Effector memory CD8-positive, alpha-beta T cell (primary cell): ENCODE measurements at regions not wholly inside any gene's neighbourhood (a gene's known extent, or its start where the extent isn't known, plus 50 kb on each side); places are given as distances from the start of the nearest gene placed in this dataset.

Experiments
- ATAC-seq: fragments of 150-1000 bp; cut with Tn5 transposase; replicated peaks from 2 replicates; pipeline ENCODE4 v1.10.0; 2021; ENCODE audit warnings: mild to moderate bottlenecking, moderate library complexity
- DNase-seq, 3 experiments: peaks; one replicate each; pipeline ENCODE4 v3.0.0; 2021
- H3K27ac Mint-ChIP-seq, 2 donors: one replicate each; pipeline ENCODE4 v1.8.0; 2022; ENCODE audit warnings: mild to moderate bottlenecking in 2 of 2, mixed read lengths in 2 of 2, moderate library complexity in 2 of 2
- H3K27me3 Mint-ChIP-seq, 2 donors: one replicate each; pipeline ENCODE4 v1.8.0; 2022; ENCODE audit warnings: mixed read lengths in 2 of 2
- H3K36me3 Mint-ChIP-seq: one replicate; pipeline ENCODE4 v1.8.0; 2022; ENCODE audit warnings: mild to moderate bottlenecking, moderate library complexity, mixed read lengths; ENCODE audit not compliant: insufficient read depth
- H3K4me1 Mint-ChIP-seq, 2 donors: one replicate each; pipeline ENCODE4 v1.8.0; 2022; ENCODE audit warnings: low read depth in 2 of 2, mixed read lengths in 2 of 2
- H3K4me3 Mint-ChIP-seq, 2 donors: one replicate each; pipeline ENCODE4 v1.8.0; 2022; ENCODE audit warnings: mild to moderate bottlenecking in 2 of 2, mixed read lengths in 2 of 2, moderate library complexity in 2 of 2
- H3K9me3 Mint-ChIP-seq, 2 donors: one replicate each; pipeline ENCODE4 v1.8.0; 2022; ENCODE audit warnings: mixed read lengths in 2 of 2

DNA sequence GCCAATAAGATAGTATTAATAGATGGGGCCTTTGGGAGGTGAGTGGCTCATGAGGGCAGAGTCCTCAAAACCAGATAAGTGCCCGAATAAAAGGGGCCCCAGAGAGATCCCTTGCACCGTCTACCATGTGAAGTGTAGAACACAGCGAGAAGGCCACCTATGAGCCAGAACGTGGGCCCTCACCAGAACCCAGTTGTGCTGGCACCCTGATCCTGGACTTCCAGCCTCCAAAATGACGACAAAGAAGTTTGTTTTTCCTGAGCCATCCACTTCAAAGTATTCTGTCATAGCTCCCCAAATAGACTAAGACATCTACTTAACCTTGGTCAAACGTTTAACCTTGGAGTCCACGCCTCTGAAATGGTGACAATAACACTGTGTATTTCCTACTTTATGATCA, 158.1 kb downstream of the EFNB2 start:
- DNase-seq, result no peak
- Mint-ChIP-seq H3K27ac (no peak overlapping the region), H3K9me3 (no peaks in the 10 kb centered on the region), H3K4me3 (no peak overlapping the region), H3K27me3 (peaks cover 0 to 11% of the 10 kb centered on the region in 2 donors), H3K36me3 (no peaks in the 10 kb centered on the region), H3K4me1 (no peaks in the 10 kb centered on the region)
- ATAC-seq, result no peak

GRCh38 chr13:106376401-106377112, 158.9 kb downstream of the EFNB2 start:
- Mint-ChIP-seq H3K27ac (no peak overlapping the region), H3K9me3 (no peaks in the 10 kb centered on the region), H3K4me3 (no peak overlapping the region), H3K36me3 (no peaks in the 10 kb centered on the region), H3K27me3 (peaks cover 0 to 11% of the 10 kb centered on the region in 2 donors), H3K4me1 (no peaks in the 10 kb centered on the region)
- DNase-seq (no peak), ATAC-seq (no peak)

- H3K27ac Mint-ChIP-seq, result no peak overlapping the region
These were observed 160.4 kb downstream of the EFNB2 start for GRCh38 chr13:106375085-106375484.

GRCh38 chr13:106374631-106375030, 160.8 kb downstream of the EFNB2 start:
- H3K9me3 Mint-ChIP-seq, result peaks cover 0 to 2% of the 10 kb centered on the region in 2 donors
- no peaks in the 10 kb centered on the region for H3K36me3 Mint-ChIP-seq
- H3K27ac Mint-ChIP-seq, result no peak overlapping the region
- ATAC-seq, result no peak
- peaks cover 0 to 11% of the 10 kb centered on the region in 2 donors for H3K27me3 Mint-ChIP-seq
- no peak overlapping the region for H3K4me3 Mint-ChIP-seq
- no peaks in the 10 kb centered on the region for H3K4me1 Mint-ChIP-seq
- no peak for DNase-seq

More at GRCh38 chr13:106375085-106375484, 160.4 kb downstream of the EFNB2 start:
- Mint-ChIP-seq H3K27me3 (peaks cover 0 to 11% of the 10 kb centered on the region in 2 donors), H3K4me3 (no peak overlapping the region), H3K36me3 (no peaks in the 10 kb centered on the region), H3K4me1 (no peaks in the 10 kb centered on the region), H3K9me3 (peaks cover 0 to 2% of the 10 kb centered on the region in 2 donors)
- DNase-seq (no peak), ATAC-seq (no peak)

- Mint-ChIP-seq H3K4me3 (no peak overlapping the region), H3K4me1 (no peaks in the 10 kb centered on the region), H3K9me3 (peaks cover 0 to 2% of the 10 kb centered on the region in 2 donors), H3K27ac (no peak overlapping the region), H3K36me3 (no peaks in the 10 kb centered on the region), H3K27me3 (peaks cover 0 to 9% of the 10 kb centered on the region in 2 donors)
- no peak for ATAC-seq
- no peak for DNase-seq
These were observed 161.4 kb downstream of the EFNB2 start for GRCh38 chr13:106373989-106374572.

- peaks cover 0 to 2% of the 10 kb centered on the region in 2 donors for H3K27me3 Mint-ChIP-seq
- peaks cover 0 to 2% of the 10 kb centered on the region in 2 donors for H3K9me3 Mint-ChIP-seq
- H3K4me3 Mint-ChIP-seq, result no peak overlapping the region
- H3K27ac Mint-ChIP-seq, result no peak overlapping the region
- no peaks in the 10 kb centered on the region for H3K4me1 Mint-ChIP-seq
- ATAC-seq (no peak), DNase-seq (no peak)
- H3K36me3 Mint-ChIP-seq, result no peaks in the 10 kb centered on the region
These were observed 162.0 kb downstream of the EFNB2 start for GRCh38 chr13:106373304-106373988.

GRCh38 chr13:106372199-106373155, 163.0 kb downstream of the EFNB2 start:
- Mint-ChIP-seq H3K27ac (no peak overlapping the region), H3K36me3 (no peaks in the 10 kb centered on the region), H3K27me3 (no peaks in the 10 kb centered on the region), H3K4me3 (no peak overlapping the region), H3K9me3 (peaks cover 0 to 2% of the 10 kb centered on the region in 2 donors), H3K4me1 (no peaks in the 10 kb centered on the region)
- DNase-seq, result no peak
- no peak for ATAC-seq

GRCh38 chr13:106371024-106371423, 164.4 kb downstream of the EFNB2 start:
- ATAC-seq (no peak), DNase-seq (no peak)
- Mint-ChIP-seq H3K27ac (no peak overlapping the region), H3K27me3 (no peaks in the 10 kb centered on the region), H3K4me1 (no peaks in the 10 kb centered on the region), H3K9me3 (peaks cover 0 to 2% of the 10 kb centered on the region in 2 donors), H3K4me3 (no peak overlapping the region), H3K36me3 (no peaks in the 10 kb centered on the region)

GRCh38 chr13:106369858-106370257, 165.6 kb downstream of the EFNB2 start:
- no peaks in the 10 kb centered on the region for H3K27me3 Mint-ChIP-seq
- ATAC-seq (no peak), DNase-seq (no peak)
- H3K36me3 Mint-ChIP-seq, result no peaks in the 10 kb centered on the region
- peaks cover 0 to 2% of the 10 kb centered on the region in 2 donors for H3K9me3 Mint-ChIP-seq
- H3K27ac Mint-ChIP-seq, result no peak overlapping the region
- H3K4me1 Mint-ChIP-seq, result no peaks in the 10 kb centered on the region
- no peak overlapping the region for H3K4me3 Mint-ChIP-seq

GRCh38 chr13:106369091-106369490, 166.4 kb downstream of the EFNB2 start:
- no peak for ATAC-seq
- no peak for DNase-seq
- Mint-ChIP-seq H3K36me3 (no peaks in the 10 kb centered on the region), H3K27me3 (no peaks in the 10 kb centered on the region), H3K27ac (no peak overlapping the region), H3K9me3 (peaks cover 0 to 2% of the 10 kb centered on the region in 2 donors), H3K4me3 (no peak overlapping the region), H3K4me1 (no peaks in the 10 kb centered on the region)

DNA sequence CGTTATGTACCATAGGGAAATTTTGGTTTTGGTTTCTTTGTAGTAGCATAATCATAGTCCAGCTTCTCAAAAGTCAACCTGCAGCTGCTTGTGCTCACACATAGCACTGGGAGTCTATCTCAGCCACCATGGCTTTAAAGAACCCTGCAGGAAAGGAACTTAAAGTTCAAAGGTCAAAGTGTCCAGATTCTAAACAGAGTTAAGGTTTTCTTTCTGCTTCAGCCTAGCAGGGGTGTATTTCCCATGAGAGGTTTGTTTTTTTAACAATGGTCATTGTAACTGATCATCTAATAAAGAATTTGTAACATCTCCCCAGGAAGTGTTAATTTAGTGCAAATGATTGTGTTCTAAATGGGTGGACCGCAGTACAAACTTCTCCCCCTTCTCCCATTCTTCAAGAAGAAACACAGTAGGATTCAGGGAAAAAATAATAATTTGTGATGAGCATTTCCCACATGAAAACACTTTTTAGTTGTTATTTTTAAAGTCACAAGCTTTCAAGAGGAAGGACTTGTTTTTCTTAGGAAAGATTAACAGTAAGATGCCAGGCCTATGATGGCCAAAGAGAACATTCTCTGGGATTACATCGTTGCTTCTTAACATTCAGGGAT, 168.0 kb downstream of the EFNB2 start:
- Mint-ChIP-seq H3K4me1 (no peaks in the 10 kb centered on the region), H3K36me3 (no peaks in the 10 kb centered on the region), H3K9me3 (peaks cover 0 to 2% of the 10 kb centered on the region in 2 donors), H3K27me3 (peaks cover 0 to 5% of the 10 kb centered on the region in 2 donors), H3K4me3 (no peak overlapping the region), H3K27ac (no peak overlapping the region)
- DNase-seq (no peak), ATAC-seq (no peak)

DNA sequence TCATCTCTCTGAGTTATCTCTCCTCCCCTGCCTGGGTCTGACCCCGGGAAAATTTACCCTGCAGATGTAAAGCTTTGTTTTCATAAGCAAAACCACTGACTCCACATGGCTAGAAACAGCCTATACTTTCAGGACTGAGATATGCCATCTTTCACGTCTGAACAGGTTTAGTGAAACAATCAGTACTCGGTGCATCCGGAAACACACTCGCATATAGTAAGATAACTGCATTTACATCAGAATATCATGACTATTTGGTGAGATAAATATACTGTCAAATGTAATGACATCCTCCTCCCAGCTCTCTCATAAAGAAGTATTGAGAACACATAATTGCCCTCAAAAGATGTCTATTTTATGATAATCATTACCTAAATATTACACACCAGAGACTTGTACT, 172.8 kb downstream of the EFNB2 start:
- no peak for DNase-seq
- H3K4me3 Mint-ChIP-seq, result no peak overlapping the region
- H3K36me3 Mint-ChIP-seq, result no peaks in the 10 kb centered on the region
- H3K4me1 Mint-ChIP-seq, result no peaks in the 10 kb centered on the region
- H3K27me3 Mint-ChIP-seq, result peaks cover 0 to 9% of the 10 kb centered on the region in 2 donors
- H3K9me3 Mint-ChIP-seq, result no peaks in the 10 kb centered on the region
- no peak for ATAC-seq
- no peak overlapping the region for H3K27ac Mint-ChIP-seq

DNA sequence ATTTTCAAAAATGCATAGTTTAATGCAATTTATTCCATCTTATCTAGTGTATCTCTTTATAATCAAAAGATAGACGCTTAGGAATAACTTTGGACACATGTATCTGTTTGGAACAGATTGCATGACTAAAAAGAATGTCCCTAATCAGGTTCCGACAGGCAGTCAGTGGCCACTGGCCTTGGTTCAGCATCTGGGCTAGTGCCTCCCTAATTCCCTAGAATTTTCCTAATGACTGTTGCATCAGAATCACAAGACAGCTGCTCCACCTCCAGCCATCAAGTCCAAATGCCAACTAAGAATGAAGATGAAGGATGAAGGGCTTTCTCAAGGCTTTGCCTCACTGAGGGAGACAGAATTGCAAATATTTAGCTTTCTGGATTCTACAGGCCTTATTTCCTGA, 173.8 kb downstream of the EFNB2 start:
- Mint-ChIP-seq H3K4me3 (no peak overlapping the region), H3K27me3 (peaks cover 0 to 18% of the 10 kb centered on the region in 2 donors), H3K9me3 (no peaks in the 10 kb centered on the region), H3K27ac (no peak overlapping the region), H3K36me3 (no peaks in the 10 kb centered on the region), H3K4me1 (no peaks in the 10 kb centered on the region)
- DNase-seq (no peak), ATAC-seq (no peak)
